HEK293T (cell line): ENCODE measurements at regions not wholly inside any gene's neighbourhood (a gene's known extent, or its start where the extent isn't known, plus 50 kb on each side); places are given as distances from the start of the nearest gene placed in this dataset.

Source experiments
- CTCF ChIA-PET: fragments of 350-600 bp; formaldehyde crosslinking; extraction: SDS; loops from one replicate; lab custom pipeline; 2021; ENCODE audit warnings: antibody characterized with exemption, inconsistent platforms; lab: Yijun Ruan, JAX
- POLR2A ChIA-PET: fragments of 350-600 bp; formaldehyde crosslinking; extraction: SDS; loops from one replicate; lab custom pipeline; 2020; ENCODE audit warnings: antibody characterized with exemption, inconsistent platforms; lab: Yijun Ruan, JAX
- DNase-seq: peaks from one replicate; pipeline ENCODE4 v3.0.0; 2012; ENCODE audit warnings: mixed read lengths; ENCODE audit errors: extremely low spot score
- ARNT ChIP-seq: fragments of 450-650 bp; IDR thresholded peaks from 2 replicates; pipeline ENCODE4 v1.6.1; 2017; ENCODE audit warnings: mild to moderate bottlenecking
- BHLHE40 ChIP-seq: fragments of 450-650 bp; IDR thresholded peaks from 2 replicates; pipeline ENCODE4 v1.6.1; 2016; ENCODE audit warnings: mild to moderate bottlenecking, moderate library complexity, borderline replicate concordance
- CTBP1 ChIP-seq: fragments of 450-650 bp; IDR thresholded peaks from 2 replicates; pipeline ENCODE4 v1.6.1; 2016; ENCODE audit warnings: borderline replicate concordance
- ELF4 ChIP-seq: fragments of 450-650 bp; IDR thresholded peaks from 2 replicates; pipeline ENCODE4 v1.6.1; 2017; ENCODE audit warnings: antibody characterized with exemption
- FOXA1 ChIP-seq: fragments of 450-650 bp; IDR thresholded peaks from 2 replicates; pipeline ENCODE4 v1.6.1; 2016; ENCODE audit warnings: mild to moderate bottlenecking
- FOXK2 ChIP-seq: fragments of 450-650 bp; IDR thresholded peaks from 2 replicates; pipeline ENCODE4 v1.6.1; 2016; ENCODE audit warnings: mild to moderate bottlenecking
- FOXM1 ChIP-seq: fragments of 450-650 bp; IDR thresholded peaks from 2 replicates; pipeline ENCODE4 v1.6.1; 2017; ENCODE audit warnings: mild to moderate bottlenecking, borderline replicate concordance
- HDGF ChIP-seq: fragments of 450-650 bp; IDR thresholded peaks from 2 replicates; pipeline ENCODE4 v1.6.1; 2017; ENCODE audit warnings: antibody characterized with exemption, borderline replicate concordance
- L3MBTL2 ChIP-seq: fragments of 450-650 bp; conservative IDR thresholded peaks from 2 replicates; pipeline ENCODE4 v1.6.1; 2016; ENCODE audit warnings: mild to moderate bottlenecking
- LEF1 ChIP-seq: fragments of 450-650 bp; IDR thresholded peaks from 2 replicates; pipeline ENCODE4 v1.6.1; 2017; ENCODE audit warnings: mild to moderate bottlenecking, borderline replicate concordance
- NFRKB ChIP-seq: fragments of 450-650 bp; IDR thresholded peaks from 2 replicates; pipeline ENCODE4 v1.6.1; 2016; ENCODE audit warnings: mild to moderate bottlenecking, moderate library complexity
- PKNOX1 ChIP-seq: fragments of 450-650 bp; IDR thresholded peaks from 2 replicates; pipeline ENCODE4 v1.6.1; 2016
- SP1 ChIP-seq: fragments of 450-650 bp; IDR thresholded peaks from 2 replicates; pipeline ENCODE4 v1.6.1; 2017
- SUZ12 ChIP-seq: fragments of 450-650 bp; IDR thresholded peaks from 2 replicates; pipeline ENCODE4 v1.6.1; 2016; ENCODE audit warnings: mild to moderate bottlenecking
- TARDBP ChIP-seq: fragments of 450-650 bp; IDR thresholded peaks from 2 replicates; pipeline ENCODE4 v1.6.1; 2016
- ZNF384 ChIP-seq: fragments of 450-650 bp; IDR thresholded peaks from 2 replicates; pipeline ENCODE4 v1.6.1; 2016

- no peak for DNase-seq
- CTCF ChIA-PET = no interaction called here
- POLR2A ChIA-PET = no interaction called here
- TF ChIP-seq ARNT = no peak
- TF ChIP-seq L3MBTL2 = no peak
- no peak for TF ChIP-seq LEF1
- TF ChIP-seq HDGF = no peak
- TF ChIP-seq FOXM1 = no peak
- no peak for TF ChIP-seq ZNF384
- TF ChIP-seq BHLHE40 = no peak
- TF ChIP-seq ELF4 = no peak
These were observed 779.6 kb upstream of the ARPP21 start for GRCh38 chr3:34859746-34860145.

- no peak for DNase-seq
- CTCF ChIA-PET = no interaction called here
- POLR2A ChIA-PET = no interaction called here
- TF ChIP-seq HDGF (no peak), FOXA1 (no peak), ARNT (no peak), TARDBP (no peak), NFRKB (no peak), SP1 (no peak), PKNOX1 (no peak), LEF1 (no peak), FOXK2 (no peak), CTBP1 (no peak), ELF4 (no peak), SUZ12 (no peak)
These were observed 776.9 kb upstream of the ARPP21 start for GRCh38 chr3:34862456-34862855.

- CTCF ChIA-PET = no interaction called here
- TF ChIP-seq FOXK2 = no peak
- no peak for TF ChIP-seq SUZ12
- no peak for DNase-seq
- POLR2A ChIA-PET = no interaction called here
These were observed 775.8 kb upstream of the ARPP21 start for GRCh38 chr3:34863485-34863884.

- no peak for DNase-seq
- ChIA-PET POLR2A (no interaction called here), CTCF (no interaction called here)
- TF ChIP-seq HDGF (no peak), BHLHE40 (no peak), TARDBP (no peak), L3MBTL2 (no peak), FOXM1 (no peak), SUZ12 (no peak), LEF1 (no peak), PKNOX1 (no peak), ZNF384 (no peak), CTBP1 (no peak), SP1 (no peak), FOXK2 (no peak), NFRKB (no peak), FOXA1 (no peak)
These were observed 775.3 kb upstream of the ARPP21 start for GRCh38 chr3:34864011-34864410.

GRCh38 chr3:34865346-34865745 is 774.0 kb upstream of the ARPP21 start:
- ChIA-PET POLR2A (no interaction called here), CTCF (no interaction called here)
- DNase-seq = no peak
- TF ChIP-seq NFRKB (no peak), ARNT (no peak), FOXA1 (no peak), SUZ12 (no peak), LEF1 (no peak), BHLHE40 (no peak), SP1 (no peak), CTBP1 (no peak), L3MBTL2 (no peak), ELF4 (no peak), FOXK2 (no peak)

- TF ChIP-seq PKNOX1 = no peak
- TF ChIP-seq FOXK2 = no peak
- TF ChIP-seq SUZ12 = no peak
- ChIA-PET POLR2A (no interaction called here), CTCF (no interaction called here)
- DNase-seq = no peak
These were observed 770.4 kb upstream of the ARPP21 start for GRCh38 chr3:34868935-34869334.

- CTCF ChIA-PET = no interaction called here
- TF ChIP-seq SP1 = no peak
- no peak for TF ChIP-seq HDGF
- TF ChIP-seq TARDBP = no peak
- TF ChIP-seq PKNOX1 = no peak
- no peak for TF ChIP-seq ZNF384
- TF ChIP-seq L3MBTL2 = no peak
- no peak for TF ChIP-seq FOXK2
- TF ChIP-seq LEF1 = no peak
- TF ChIP-seq FOXM1 = no peak
- no peak for TF ChIP-seq ELF4
- POLR2A ChIA-PET = no interaction called here
- DNase-seq = no peak
These were observed 769.6 kb upstream of the ARPP21 start for GRCh38 chr3:34869696-34870095.
